ENCODE measurements at regions not wholly inside any gene's neighbourhood (a gene's known extent, or its start where the extent isn't known, plus 50 kb on each side); places are given as distances from the start of the nearest gene placed in this dataset.

GRCh38 chr10:124333931-124334330 lies 84.8 kb downstream of the OAT start:
- TF ChIP-seq CTCF (IDR thresholded peaks at IDR 0.05 in 4 of 5, conservative IDR thresholded peaks at IDR 0.05 in 1 of 5) (no peak), POLR2A (IDR thresholded peaks at IDR 0.05) (no peak)

Data from gastrocnemius medialis (tissue), 4 donors.